AG04450 (cell line): ENCODE measurements at regions not wholly inside any gene's neighbourhood (a gene's known extent, or its start where the extent isn't known, plus 50 kb on each side); places are given as distances from the start of the nearest gene placed in this dataset.

Experiments
- CTCF ChIA-PET: fragments of 300-600, 350-600 bp; formaldehyde crosslinking; extraction: SDS; loops from one replicate; lab custom pipeline; 2022; ENCODE audit warnings: antibody characterized with exemption, inconsistent platforms; lab: Charles Lee
- POLR2A ChIA-PET: fragments of 350-600 bp; formaldehyde crosslinking; extraction: SDS; loops from one replicate; lab custom pipeline; 2021; ENCODE audit warnings: antibody characterized with exemption, inconsistent platforms; lab: Yijun Ruan, JAX
- DNase-seq: peaks from one replicate; pipeline ENCODE4 v3.0.0-alpha.2; 2011; ENCODE audit warnings: low read depth, low spot score
- H3K27ac ChIP-seq: one replicate; pipeline ENCODE4 v1.5.1; 2012; ENCODE audit warnings: low read depth, low read length, control low read depth
- H3K27me3 ChIP-seq: one replicate; pipeline ENCODE4 v1.6.0; 2012; ENCODE audit warnings: low read length; ENCODE audit not compliant: control insufficient read depth, insufficient read depth
- H3K4me3 ChIP-seq: 2 replicates; pipeline ENCODE4 v1.5.1; 2011; ENCODE audit warnings: mild to moderate bottlenecking, low read depth, low read length, control low read depth
- H3K9me3 ChIP-seq: 2 replicates; pipeline ENCODE4 v1.5.1; 2012; ENCODE audit warnings: low read length; ENCODE audit not compliant: control insufficient read depth, insufficient read depth
- TF ChIP-seq, protein P1 (sequence below): IDR thresholded peaks from 2 replicates; pipeline ENCODE4 v1.5.1; 2011; ENCODE audit warnings: low read depth, low read length, control low read depth, inconsistent platforms

DNA sequence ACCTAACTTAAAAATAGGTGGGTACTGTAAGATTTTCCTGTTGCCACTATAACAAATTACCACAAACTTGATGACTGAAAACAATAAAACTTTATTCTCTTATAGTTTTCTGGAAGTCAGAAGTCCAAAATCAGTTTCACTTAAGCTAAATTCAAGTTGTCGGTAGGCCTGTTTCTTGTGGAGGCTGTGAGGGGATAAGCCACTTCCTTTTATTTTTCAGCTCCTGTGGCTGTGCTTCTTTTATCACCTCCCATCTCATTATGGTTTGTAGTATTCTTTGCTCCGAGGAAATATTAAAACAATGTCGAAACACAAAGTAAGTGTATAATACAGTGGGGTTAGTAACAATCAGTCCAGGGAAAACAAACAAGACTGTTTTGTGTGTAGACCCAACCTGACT, 610.5 kb upstream of the TECRL start:
- H3K27ac ChIP-seq = no peak overlapping the region

DNA sequence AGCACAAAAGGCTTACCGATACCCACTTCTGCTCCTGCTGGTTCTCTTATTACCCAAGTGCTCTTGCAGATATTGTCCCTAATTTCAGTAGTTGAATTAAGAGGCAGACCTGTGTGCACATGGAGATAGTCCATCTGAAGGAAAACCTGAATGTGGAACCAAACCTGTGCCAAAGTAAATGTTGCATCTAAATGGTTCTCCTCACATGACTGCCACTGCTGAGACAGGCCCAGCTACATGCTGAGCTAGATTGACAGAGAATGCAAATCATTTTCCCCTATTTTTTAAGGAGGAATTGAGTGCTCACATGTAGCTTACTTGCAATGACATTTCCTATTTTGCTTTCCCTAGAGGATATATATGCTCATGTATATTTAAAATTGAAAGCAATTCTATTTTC, 609.1 kb upstream of the TECRL start:
- Histone ChIP-seq H3K27ac (no peak overlapping the region), H3K27me3 (no peaks in the 10 kb centered on the region), H3K4me3 (no peak overlapping the region), H3K9me3 (peaks cover 7% of the 10 kb centered on the region)
- CTCF ChIA-PET = no interaction called here
- TF ChIP-seq, protein P1, sequence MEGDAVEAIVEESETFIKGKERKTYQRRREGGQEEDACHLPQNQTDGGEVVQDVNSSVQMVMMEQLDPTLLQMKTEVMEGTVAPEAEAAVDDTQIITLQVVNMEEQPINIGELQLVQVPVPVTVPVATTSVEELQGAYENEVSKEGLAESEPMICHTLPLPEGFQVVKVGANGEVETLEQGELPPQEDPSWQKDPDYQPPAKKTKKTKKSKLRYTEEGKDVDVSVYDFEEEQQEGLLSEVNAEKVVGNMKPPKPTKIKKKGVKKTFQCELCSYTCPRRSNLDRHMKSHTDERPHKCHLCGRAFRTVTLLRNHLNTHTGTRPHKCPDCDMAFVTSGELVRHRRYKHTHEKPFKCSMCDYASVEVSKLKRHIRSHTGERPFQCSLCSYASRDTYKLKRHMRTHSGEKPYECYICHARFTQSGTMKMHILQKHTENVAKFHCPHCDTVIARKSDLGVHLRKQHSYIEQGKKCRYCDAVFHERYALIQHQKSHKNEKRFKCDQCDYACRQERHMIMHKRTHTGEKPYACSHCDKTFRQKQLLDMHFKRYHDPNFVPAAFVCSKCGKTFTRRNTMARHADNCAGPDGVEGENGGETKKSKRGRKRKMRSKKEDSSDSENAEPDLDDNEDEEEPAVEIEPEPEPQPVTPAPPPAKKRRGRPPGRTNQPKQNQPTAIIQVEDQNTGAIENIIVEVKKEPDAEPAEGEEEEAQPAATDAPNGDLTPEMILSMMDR = no peak
- DNase-seq = no peak
- POLR2A ChIA-PET = no interaction called here

More for the DNA sequence above, 610.5 kb upstream of the TECRL start:
- ChIA-PET CTCF (no interaction called here), POLR2A (no interaction called here)
- no peak overlapping the region for H3K4me3 ChIP-seq
- TF ChIP-seq, protein P1 = no peak
- H3K9me3 ChIP-seq = no peaks in the 10 kb centered on the region; the same call in 1 of the 2 replicates
- no peak for DNase-seq
- no peaks in the 10 kb centered on the region for H3K27me3 ChIP-seq

DNA sequence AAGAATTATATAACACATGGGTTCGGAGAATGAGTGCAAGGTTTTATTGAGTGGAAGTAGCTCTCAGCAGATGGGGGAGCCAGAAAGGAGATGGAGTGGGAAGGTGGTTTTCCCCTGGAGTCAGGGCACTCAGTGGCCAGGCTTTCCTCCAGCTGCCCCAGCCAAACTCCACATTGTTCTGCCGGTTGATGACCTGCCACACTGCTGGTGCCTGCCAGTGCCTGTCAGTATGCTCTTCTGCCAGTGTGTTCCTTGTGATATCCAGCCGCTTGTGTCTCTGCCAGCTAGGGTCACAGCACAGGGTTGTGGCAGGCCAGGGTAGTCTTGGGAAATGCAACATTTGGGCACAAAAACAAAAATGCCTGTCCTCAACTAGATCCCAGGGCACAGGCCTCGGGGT, 604.8 kb upstream of the TECRL start:
- Histone ChIP-seq H3K27ac (no peak overlapping the region), H3K4me3 (no peak overlapping the region), H3K9me3 (peaks cover 7% of the 10 kb centered on the region), H3K27me3 (no peaks in the 10 kb centered on the region)
- ChIA-PET POLR2A (no interaction called here), CTCF (no interaction called here)
- TF ChIP-seq, protein P1 = no peak
- DNase-seq = no peak

DNA sequence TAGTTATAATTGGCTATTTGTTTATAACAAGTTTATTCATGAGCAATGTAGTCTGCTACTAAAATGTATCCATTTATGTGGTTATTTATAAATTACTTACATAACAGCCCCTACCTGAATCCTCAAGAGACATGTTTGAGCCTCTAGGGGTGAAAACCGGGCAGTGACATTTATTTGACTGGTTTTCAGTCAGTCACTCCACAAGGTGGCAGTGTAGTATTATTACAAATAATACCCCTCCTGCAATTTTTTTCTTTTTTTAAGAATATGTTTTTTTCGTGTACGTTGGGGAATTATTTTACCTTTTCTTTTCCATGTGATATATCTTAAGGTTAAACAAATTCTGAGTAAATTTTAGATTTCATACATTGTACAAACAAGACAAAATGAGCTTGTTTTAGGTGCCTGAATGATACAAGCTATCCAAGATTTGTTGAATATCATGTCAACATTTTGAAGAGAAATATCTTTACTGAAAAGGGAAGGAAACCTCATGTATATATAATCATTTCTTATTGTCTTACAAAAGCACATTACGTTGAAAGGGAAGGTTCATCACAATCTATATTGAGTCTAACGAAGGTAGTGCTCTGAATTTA, 598.7 kb upstream of the TECRL start:
- TF ChIP-seq, protein P1 = 0 out of 2 replicates have a peak, but pooled peaks have one; percentile 7
- no peaks in the 10 kb centered on the region for H3K9me3 ChIP-seq
- ChIA-PET CTCF (no interaction called here), POLR2A (no interaction called here)
- no peak overlapping the region for H3K27ac ChIP-seq
- DNase-seq = no peak
- no peak overlapping the region for H3K4me3 ChIP-seq
- H3K27me3 ChIP-seq = no peaks in the 10 kb centered on the region

DNA sequence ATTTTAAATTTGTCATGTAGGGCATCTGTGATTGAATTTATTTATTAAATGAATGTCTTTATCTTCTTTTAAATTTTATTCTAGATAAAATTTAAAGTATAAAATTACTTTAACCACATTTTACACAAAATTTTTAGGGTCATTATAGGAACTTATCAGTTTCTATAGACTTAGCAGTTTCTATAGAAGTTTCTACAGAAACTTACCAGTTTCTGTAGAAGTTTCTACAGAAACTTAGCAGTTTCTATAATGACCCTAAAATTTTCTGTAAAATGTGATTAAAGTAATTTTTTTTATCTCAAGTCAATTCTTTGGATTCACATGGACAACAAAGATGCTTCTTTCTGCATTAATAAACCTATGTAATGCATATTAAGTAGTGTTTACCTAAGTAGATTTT, 565.9 kb upstream of the TECRL start:
- ChIA-PET CTCF (no interaction called here), POLR2A (no interaction called here)
- DNase-seq = no peak
- Histone ChIP-seq H3K9me3 (no peaks in the 10 kb centered on the region; the same call in 1 of the 2 replicates), H3K27ac (no peak overlapping the region), H3K4me3 (no peak overlapping the region), H3K27me3 (no peaks in the 10 kb centered on the region)
- TF ChIP-seq, protein P1 = no peak
